ENCODE measurements at regions not wholly inside any gene's neighbourhood (a gene's known extent, or its start where the extent isn't known, plus 50 kb on each side); places are given as distances from the start of the nearest gene placed in this dataset.
"Not testable (repeated sequence)": the region's sequence is repeated elsewhere in the genome, so short reads cannot be mapped to it uniquely, and the experiment has no call there.

GRCh38 chr3:163185721-163186350 lies 1689.2 kb downstream of the OTOL1 start:
- no peaks in the 10 kb centered on the region for H3K79me2 ChIP-seq (ENCODE audit: insufficient read depth)
- DNase-seq: no peak
- ChIA-PET POLR2A (no interaction called here), CTCF (no interaction called here)
- no peak overlapping the region for H3K4me2 ChIP-seq
- no peaks in the 10 kb centered on the region for H3K27me3 ChIP-seq (ENCODE audit: insufficient read depth)
- no peak for TF ChIP-seq ELF1 (IDR thresholded peaks at IDR 0.05)
- TF ChIP-seq FOXJ3 (CRISPR knock-in tag; IDR thresholded peaks at IDR 0.05): no peak
- no peak for TF ChIP-seq NRF1 (IDR thresholded peaks at IDR 0.05; ENCODE audit: low read depth, low read length)
- no peak for TF ChIP-seq TCF12 (IDR thresholded peaks at IDR 0.05)
- no peak for TF ChIP-seq PBX3 (IDR thresholded peaks at IDR 0.05)
- TF ChIP-seq MXI1 (IDR thresholded peaks at IDR 0.05; ENCODE audit: low read depth, low read length): no peak
- no peak overlapping the region for H2AFZ ChIP-seq (ENCODE audit: low read depth)
- no peak overlapping the region for H3K27ac ChIP-seq (ENCODE audit: low read depth in 2 of 2, low read length in 1 of 2)
- 38% methylated on average over 1 of the region's 1 CpG for WGBS (ENCODE audit: low lambda C conversion rate)
- no peaks in the 10 kb centered on the region for H3K9me2 ChIP-seq
- H3K4me3 ChIP-seq (ENCODE audit: low read depth in 2 of 2, low read length in 1 of 2): no peak overlapping the region
- no peaks in the 10 kb centered on the region for H4K20me1 ChIP-seq (ENCODE audit: insufficient read depth)
- peaks cover 0 to 10% of the 10 kb centered on the region in 2 experiments; a peak in 1 of 4 replicates for H3K4me1 ChIP-seq (ENCODE audit: control insufficient read depth in 1 of 2, insufficient read depth in 2 of 2, low read depth in 1 of 2, low read length in 1 of 2)
- H3K36me3 ChIP-seq (replicated peaks in 1 of 2; ENCODE audit: control insufficient read depth in 1 of 2, insufficient read depth in 2 of 2, low read length in 1 of 2): no peaks in the 10 kb centered on the region
- H3K9me3 ChIP-seq: no peaks in the 10 kb centered on the region; the same call in 1 of the 2 replicates
- no peak overlapping the region for H3K9ac ChIP-seq
- no peaks in the 10 kb centered on the region for H3F3A ChIP-seq (replicated peaks; ENCODE audit: insufficient read depth)

GRCh38 chr3:163175970-163176369 lies 1679.4 kb downstream of the OTOL1 start:
- Histone ChIP-seq H3K9me2 (no peaks in the 10 kb centered on the region), H3K4me1 (ENCODE audit: control insufficient read depth in 1 of 2, insufficient read depth in 2 of 2, low read depth in 1 of 2, low read length in 1 of 2) (no peaks in the 10 kb centered on the region), H3K27me3 (ENCODE audit: insufficient read depth) (no peaks in the 10 kb centered on the region), H3K36me3 (replicated peaks in 1 of 2; ENCODE audit: control insufficient read depth in 1 of 2, insufficient read depth in 2 of 2, low read length in 1 of 2) (no peaks in the 10 kb centered on the region), H2AFZ (ENCODE audit: low read depth) (no peak overlapping the region), H3K27ac (ENCODE audit: low read depth in 2 of 2, low read length in 1 of 2) (no peak overlapping the region), H3K9ac (no peak overlapping the region), H3K4me2 (no peak overlapping the region), H3F3A (replicated peaks; ENCODE audit: insufficient read depth) (no peaks in the 10 kb centered on the region), H3K79me2 (ENCODE audit: insufficient read depth) (no peaks in the 10 kb centered on the region), H3K4me3 (ENCODE audit: low read depth in 2 of 2, low read length in 1 of 2) (no peak overlapping the region), H3K9me3 (no peaks in the 10 kb centered on the region), H4K20me1 (ENCODE audit: insufficient read depth) (no peaks in the 10 kb centered on the region)
- TF ChIP-seq MAX (IDR thresholded peaks at IDR 0.05; ENCODE audit: low read depth) (no peak), SIN3A (IDR thresholded peaks at IDR 0.05; ENCODE audit: borderline replicate concordance, low read depth, low read length) (no peak), MXI1 (IDR thresholded peaks at IDR 0.05; ENCODE audit: low read depth, low read length) (no peak), FOXJ3 (CRISPR knock-in tag; IDR thresholded peaks at IDR 0.05) (no peak), GABPA (IDR thresholded peaks at IDR 0.05; ENCODE audit: low read depth) (no peak), NFIC (IDR thresholded peaks at IDR 0.05; ENCODE audit: borderline replicate concordance) (no peak), TCF12 (IDR thresholded peaks at IDR 0.05) (no peak), RCOR1 (IDR thresholded peaks at IDR 0.05; ENCODE audit: low read length) (no peak), ZBTB33 (IDR thresholded peaks at IDR 0.05; ENCODE audit: borderline replicate concordance, low read depth) (no peak), FOXM1 (IDR thresholded peaks at IDR 0.05; ENCODE audit: low read depth) (no peak), PBX3 (IDR thresholded peaks at IDR 0.05) (no peak), MEF2A (IDR thresholded peaks at IDR 0.05; ENCODE audit: borderline replicate concordance, low read depth) (no peak), EZH2phosphoT487 (IDR thresholded peaks at IDR 0.05; ENCODE audit: borderline replicate concordance, low read depth) (no peak), CTCF (IDR thresholded peaks at IDR 0.05) (no peak), JUND (IDR thresholded peaks at IDR 0.05) (no peak)
- ChIA-PET POLR2A (no interaction called here), CTCF (interaction anchor here (1.2 kb wide), 1 partner anchor 12 kb away, joined by 3 read pairs; no protein-coding TSS in a partner anchor)
- DNase-seq: no peak
- 34% methylated on average over 2 of the region's 2 CpGs for whole genome bisulfite sequencing (ENCODE audit: low lambda C conversion rate)

GRCh38 chr3:163172513-163172912 lies 1675.9 kb downstream of the OTOL1 start:
- H3K9ac ChIP-seq; DNase-seq; H3K4me3 ChIP-seq (ENCODE audit: low read depth in 2 of 2, low read length in 1 of 2); H3K4me2 ChIP-seq; H3K27me3 ChIP-seq (ENCODE audit: insufficient read depth); H3K27ac ChIP-seq (ENCODE audit: low read depth in 2 of 2, low read length in 1 of 2); H3K4me1 ChIP-seq (ENCODE audit: control insufficient read depth in 1 of 2, insufficient read depth in 2 of 2, low read depth in 1 of 2, low read length in 1 of 2); H3K9me3 ChIP-seq; H4K20me1 ChIP-seq (ENCODE audit: insufficient read depth); POLR2A ChIA-PET; H2AFZ ChIP-seq (ENCODE audit: low read depth); H3F3A ChIP-seq (replicated peaks; ENCODE audit: insufficient read depth); CTCF ChIA-PET; H3K36me3 ChIP-seq (replicated peaks in 1 of 2; ENCODE audit: control insufficient read depth in 1 of 2, insufficient read depth in 2 of 2, low read length in 1 of 2); H3K79me2 ChIP-seq (ENCODE audit: insufficient read depth); H3K9me2 ChIP-seq: not testable (repeated sequence)
- WGBS (ENCODE audit: low lambda C conversion rate): 9% methylated on average over 3 of the region's 3 CpGs

Data from SK-N-SH (cell line).